NB4 (cell line): ENCODE measurements at regions not wholly inside any gene's neighbourhood (a gene's known extent, or its start where the extent isn't known, plus 50 kb on each side); places are given as distances from the start of the nearest gene placed in this dataset.

Experiments used
- CTCF ChIP-seq: IDR thresholded peaks from one replicate; pipeline ENCODE4 v1.5.1; 2012; ENCODE audit warnings: low read depth, low read length
- MAX ChIP-seq: IDR thresholded peaks from 2 replicates; pipeline ENCODE4 v1.6.1; 2011; ENCODE audit warnings: low read depth, low read length
- MYC ChIP-seq: IDR thresholded peaks from 2 replicates; pipeline ENCODE4 v1.6.1; 2011; ENCODE audit warnings: low read depth, low read length
- POLR2A ChIP-seq: IDR thresholded peaks from 2 replicates; pipeline ENCODE4 v1.6.1; 2011; ENCODE audit warnings: mild to moderate bottlenecking; ENCODE audit not compliant: insufficient read length; ENCODE audit errors: extremely low read depth

- TF ChIP-seq CTCF (no peak), POLR2A (no peak), MAX (no peak), MYC (no peak)
Measured at GRCh38 chr10:61215246-61215645, 237.9 kb downstream of the TMEM26 start.
